ENCODE measurements at regions not wholly inside any gene's neighbourhood (a gene's known extent, or its start where the extent isn't known, plus 50 kb on each side); places are given as distances from the start of the nearest gene placed in this dataset.

GRCh38 chr5:96242571-96242970 lies 190.5 kb downstream of the PCSK1 start:
- TF ChIP-seq, protein P1, sequence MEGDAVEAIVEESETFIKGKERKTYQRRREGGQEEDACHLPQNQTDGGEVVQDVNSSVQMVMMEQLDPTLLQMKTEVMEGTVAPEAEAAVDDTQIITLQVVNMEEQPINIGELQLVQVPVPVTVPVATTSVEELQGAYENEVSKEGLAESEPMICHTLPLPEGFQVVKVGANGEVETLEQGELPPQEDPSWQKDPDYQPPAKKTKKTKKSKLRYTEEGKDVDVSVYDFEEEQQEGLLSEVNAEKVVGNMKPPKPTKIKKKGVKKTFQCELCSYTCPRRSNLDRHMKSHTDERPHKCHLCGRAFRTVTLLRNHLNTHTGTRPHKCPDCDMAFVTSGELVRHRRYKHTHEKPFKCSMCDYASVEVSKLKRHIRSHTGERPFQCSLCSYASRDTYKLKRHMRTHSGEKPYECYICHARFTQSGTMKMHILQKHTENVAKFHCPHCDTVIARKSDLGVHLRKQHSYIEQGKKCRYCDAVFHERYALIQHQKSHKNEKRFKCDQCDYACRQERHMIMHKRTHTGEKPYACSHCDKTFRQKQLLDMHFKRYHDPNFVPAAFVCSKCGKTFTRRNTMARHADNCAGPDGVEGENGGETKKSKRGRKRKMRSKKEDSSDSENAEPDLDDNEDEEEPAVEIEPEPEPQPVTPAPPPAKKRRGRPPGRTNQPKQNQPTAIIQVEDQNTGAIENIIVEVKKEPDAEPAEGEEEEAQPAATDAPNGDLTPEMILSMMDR (IDR thresholded peaks at IDR 0.05) = no peak
- TF ChIP-seq POLR2AphosphoS5 (IDR thresholded peaks at IDR 0.05) = no peak
